GM19395 (cell line): ENCODE measurements at regions not wholly inside any gene's neighbourhood (a gene's known extent, or its start where the extent isn't known, plus 50 kb on each side); places are given as distances from the start of the nearest gene placed in this dataset.

Experiments
- ATAC-seq: cut with Tn5 transposase; IDR thresholded peaks from one replicate; pipeline ENCODE4 v1.9.1; 2021; ENCODE audit warnings: mild to moderate bottlenecking, moderate library complexity; ENCODE audit not compliant: unreplicated experiment

- no peak for ATAC-seq
Measured at GRCh38 chr9:75607521-75607920, 283.0 kb upstream of the PCSK5 start.

- ATAC-seq, result no peak
Measured at GRCh38 chr9:75609401-75609800, 281.1 kb upstream of the PCSK5 start.

- ATAC-seq, result no peak
Measured at GRCh38 chr9:75610246-75610645, 280.2 kb upstream of the PCSK5 start.

- ATAC-seq, result no peak
Measured at GRCh38 chr9:75612205-75612604, 278.3 kb upstream of the PCSK5 start.

GRCh38 chr9:75612754-75613153 is 277.7 kb upstream of the PCSK5 start:
- ATAC-seq, result no peak

GRCh38 chr9:75615284-75615683 is 275.2 kb upstream of the PCSK5 start:
- no peak for ATAC-seq

GRCh38 chr9:75616052-75616451 is 274.4 kb upstream of the PCSK5 start:
- no peak for ATAC-seq

- no peak for ATAC-seq
Measured at GRCh38 chr9:75616841-75617566, 273.5 kb upstream of the PCSK5 start.

GRCh38 chr9:75623462-75623861 is 267.0 kb upstream of the PCSK5 start:
- no peak for ATAC-seq

- no peak for ATAC-seq
Measured at GRCh38 chr9:75624998-75625397, 265.5 kb upstream of the PCSK5 start.

GRCh38 chr9:75626860-75627259 is 263.6 kb upstream of the PCSK5 start:
- ATAC-seq, result no peak

GRCh38 chr9:75628952-75629351 is 261.5 kb upstream of the PCSK5 start:
- ATAC-seq, result no peak

- ATAC-seq, result no peak
Measured at GRCh38 chr9:75633451-75634057, 256.9 kb upstream of the PCSK5 start.

- no peak for ATAC-seq
Measured at GRCh38 chr9:75636427-75637045, 253.9 kb upstream of the PCSK5 start.

- no peak for ATAC-seq
Measured at GRCh38 chr9:75639971-75640610, 250.4 kb upstream of the PCSK5 start.

- no peak for ATAC-seq
Measured at GRCh38 chr9:75642522-75642921, 248.0 kb upstream of the PCSK5 start.

GRCh38 chr9:75644649-75645048 is 245.8 kb upstream of the PCSK5 start:
- ATAC-seq, result no peak

- no peak for ATAC-seq
Measured at GRCh38 chr9:75648034-75648433, 242.4 kb upstream of the PCSK5 start.

- ATAC-seq, result no peak
Measured at GRCh38 chr9:75649060-75649459, 241.4 kb upstream of the PCSK5 start.

- ATAC-seq, result no peak
Measured at GRCh38 chr9:75651709-75652108, 238.8 kb upstream of the PCSK5 start.

- ATAC-seq, result no peak
Measured at GRCh38 chr9:75653335-75653734, 237.1 kb upstream of the PCSK5 start.

- no peak for ATAC-seq
Measured at GRCh38 chr9:75653750-75654149, 236.7 kb upstream of the PCSK5 start.
